ENCODE measurements at regions not wholly inside any gene's neighbourhood (a gene's known extent, or its start where the extent isn't known, plus 50 kb on each side); places are given as distances from the start of the nearest gene placed in this dataset.
A peak's percentile ranks its signal among the peaks of the same experiment; 100 is the strongest.

DNA sequence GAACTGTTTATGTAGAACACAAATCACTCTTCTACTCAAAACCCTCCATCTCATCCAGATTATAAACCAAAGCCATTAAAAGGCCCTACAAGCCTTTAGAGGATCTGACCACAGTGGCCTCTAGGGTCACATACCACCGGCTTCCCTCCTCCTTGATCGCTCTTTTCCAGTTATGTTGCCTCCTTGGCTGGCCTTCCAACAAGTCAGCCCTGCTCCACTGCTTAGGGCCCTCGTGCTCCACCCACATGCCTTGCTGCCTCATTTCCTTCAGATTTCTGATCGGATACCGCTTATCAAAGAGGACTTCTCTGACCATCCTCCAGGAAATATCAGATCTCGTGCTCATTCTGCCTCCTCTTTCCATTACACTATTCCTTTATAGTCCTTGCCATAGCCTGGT lies 139.4 kb upstream of the RAI14 start:
- Mint-ChIP-seq H3K4me1 (ENCODE audit: low read depth) (peaks cover 38% of the 10 kb centered on the region), H3K9me3 (ENCODE audit: low read depth) (no peaks in the 10 kb centered on the region), H3K4me3 (ENCODE audit: unreplicated experiment) (no peak overlapping the region), H3K36me3 (ENCODE audit: low read depth) (peaks cover 3% of the 10 kb centered on the region), H3K27ac (ENCODE audit: unreplicated experiment) (no peak overlapping the region), H3K27me3 (ENCODE audit: low read depth) (no peaks in the 10 kb centered on the region)
- TF ChIP-seq, protein P1, sequence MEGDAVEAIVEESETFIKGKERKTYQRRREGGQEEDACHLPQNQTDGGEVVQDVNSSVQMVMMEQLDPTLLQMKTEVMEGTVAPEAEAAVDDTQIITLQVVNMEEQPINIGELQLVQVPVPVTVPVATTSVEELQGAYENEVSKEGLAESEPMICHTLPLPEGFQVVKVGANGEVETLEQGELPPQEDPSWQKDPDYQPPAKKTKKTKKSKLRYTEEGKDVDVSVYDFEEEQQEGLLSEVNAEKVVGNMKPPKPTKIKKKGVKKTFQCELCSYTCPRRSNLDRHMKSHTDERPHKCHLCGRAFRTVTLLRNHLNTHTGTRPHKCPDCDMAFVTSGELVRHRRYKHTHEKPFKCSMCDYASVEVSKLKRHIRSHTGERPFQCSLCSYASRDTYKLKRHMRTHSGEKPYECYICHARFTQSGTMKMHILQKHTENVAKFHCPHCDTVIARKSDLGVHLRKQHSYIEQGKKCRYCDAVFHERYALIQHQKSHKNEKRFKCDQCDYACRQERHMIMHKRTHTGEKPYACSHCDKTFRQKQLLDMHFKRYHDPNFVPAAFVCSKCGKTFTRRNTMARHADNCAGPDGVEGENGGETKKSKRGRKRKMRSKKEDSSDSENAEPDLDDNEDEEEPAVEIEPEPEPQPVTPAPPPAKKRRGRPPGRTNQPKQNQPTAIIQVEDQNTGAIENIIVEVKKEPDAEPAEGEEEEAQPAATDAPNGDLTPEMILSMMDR (IDR thresholded peaks at IDR 0.05) = no peak
- DNase-seq (ENCODE audit: low spot score) = no peak

DNA sequence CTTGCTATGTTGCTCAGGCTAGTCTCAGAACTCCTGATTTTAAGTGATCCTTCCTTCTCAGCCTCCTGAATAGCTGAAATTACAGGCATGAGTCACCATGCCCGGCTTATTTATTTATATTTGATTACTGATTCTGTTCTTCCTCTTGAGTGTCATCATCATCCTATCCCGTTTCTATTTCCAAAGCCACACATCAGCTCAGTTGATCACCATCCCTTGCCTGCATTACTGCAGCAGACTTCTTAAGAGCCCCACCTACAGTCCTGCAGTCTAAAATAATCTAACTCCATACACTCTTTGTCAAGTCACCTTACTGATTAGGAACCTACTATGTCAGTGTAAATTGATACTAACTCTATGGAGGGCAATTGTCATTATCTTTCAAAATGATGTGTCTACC lies 138.9 kb upstream of the RAI14 start:
- Mint-ChIP-seq H3K4me3 (ENCODE audit: unreplicated experiment) (no peak overlapping the region), H3K27ac (ENCODE audit: unreplicated experiment) (peak overlapping the region; percentile 0), H3K9me3 (ENCODE audit: low read depth) (no peaks in the 10 kb centered on the region), H3K36me3 (ENCODE audit: low read depth) (peaks cover 3% of the 10 kb centered on the region), H3K27me3 (ENCODE audit: low read depth) (no peaks in the 10 kb centered on the region), H3K4me1 (ENCODE audit: low read depth) (peaks cover 35% of the 10 kb centered on the region)
- DNase-seq (ENCODE audit: low spot score) = no peak
- TF ChIP-seq, protein P1 (IDR thresholded peaks at IDR 0.05) = peak; percentile 24

DNA sequence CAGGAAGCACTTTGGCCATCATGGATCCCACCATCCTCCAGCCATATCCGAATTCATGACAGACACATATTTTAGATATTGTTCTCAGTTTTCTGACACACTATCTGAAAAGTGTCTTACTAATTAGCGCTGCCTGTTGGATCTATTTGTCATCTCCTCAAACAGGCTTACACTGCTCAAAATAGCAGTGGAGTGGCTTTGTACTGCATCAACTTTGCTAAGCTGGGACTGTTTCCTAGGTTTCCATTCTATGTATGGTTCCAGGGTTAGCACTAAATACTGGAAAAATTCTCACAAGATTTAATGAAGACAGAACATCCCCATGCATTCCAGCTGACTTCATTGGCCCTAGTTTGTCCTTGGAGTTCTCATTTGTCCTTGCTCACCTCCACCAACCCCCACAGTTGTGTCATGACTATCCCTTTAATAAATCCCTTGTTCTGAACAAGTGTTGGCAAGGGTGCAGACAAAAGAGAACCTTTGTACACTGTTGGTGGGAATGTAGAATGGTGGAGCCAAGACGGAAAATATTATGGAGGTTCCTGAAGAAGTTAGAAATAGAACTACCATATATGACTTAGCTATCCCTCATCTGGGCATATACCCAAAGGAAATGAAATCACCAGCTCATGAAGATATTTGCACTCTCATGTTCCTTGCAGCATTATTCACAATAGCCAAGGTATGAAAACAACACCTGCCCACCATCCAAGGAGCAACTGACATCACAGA lies 136.5 kb upstream of the RAI14 start:
- Mint-ChIP-seq H3K9me3 (ENCODE audit: low read depth) (no peaks in the 10 kb centered on the region), H3K36me3 (ENCODE audit: low read depth) (peaks cover 3% of the 10 kb centered on the region), H3K27ac (ENCODE audit: unreplicated experiment) (peak overlapping the region; percentile 86), H3K27me3 (ENCODE audit: low read depth) (no peaks in the 10 kb centered on the region), H3K4me3 (ENCODE audit: unreplicated experiment) (no peak overlapping the region), H3K4me1 (ENCODE audit: low read depth) (peaks cover 51% of the 10 kb centered on the region)
- TF ChIP-seq, protein P1 (IDR thresholded peaks at IDR 0.05) = peak; percentile 38
- no peak for DNase-seq (ENCODE audit: low spot score)

DNA sequence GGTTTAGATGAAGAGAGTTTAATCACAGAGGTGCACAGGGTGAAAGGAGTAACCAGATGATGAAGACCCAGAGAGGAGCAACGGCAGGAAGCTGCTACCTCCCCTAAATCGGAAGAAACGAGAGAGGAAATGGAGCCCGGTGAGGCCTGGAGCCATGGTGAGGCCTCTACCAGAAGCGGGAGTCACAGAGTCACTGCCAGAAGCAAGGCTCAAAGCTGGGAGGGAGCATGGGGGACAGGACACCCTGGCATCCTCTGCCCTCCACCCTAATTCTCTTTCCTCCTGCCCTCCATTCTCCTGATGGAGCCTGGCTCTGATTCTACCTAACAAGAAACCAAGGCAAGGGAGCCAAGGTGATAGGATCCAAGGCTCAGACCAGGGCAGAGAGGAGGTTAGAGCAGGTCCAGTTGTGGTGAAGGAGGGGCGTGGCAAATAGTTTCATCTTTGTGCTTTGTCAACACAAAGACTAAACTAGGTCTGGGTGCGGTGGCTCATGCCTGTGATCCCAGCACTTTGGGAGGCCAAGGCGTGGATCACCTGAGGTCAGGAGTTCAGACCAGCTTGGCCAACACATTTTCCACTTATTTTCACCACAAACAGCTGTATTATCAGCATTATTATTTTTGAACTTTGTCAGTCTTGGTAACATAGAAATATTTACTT lies 134.4 kb upstream of the RAI14 start:
- no peaks in the 10 kb centered on the region for H3K9me3 Mint-ChIP-seq (ENCODE audit: low read depth)
- H3K4me3 Mint-ChIP-seq (ENCODE audit: unreplicated experiment) = no peak overlapping the region
- peaks cover 3% of the 10 kb centered on the region for H3K36me3 Mint-ChIP-seq (ENCODE audit: low read depth)
- H3K27me3 Mint-ChIP-seq (ENCODE audit: low read depth) = no peaks in the 10 kb centered on the region
- no peak for DNase-seq (ENCODE audit: low spot score)
- peaks cover 49% of the 10 kb centered on the region for H3K4me1 Mint-ChIP-seq (ENCODE audit: low read depth)
- TF ChIP-seq, protein P1 (IDR thresholded peaks at IDR 0.05) = no peak
- peak overlapping the region; percentile 82 for H3K27ac Mint-ChIP-seq (ENCODE audit: unreplicated experiment)

DNA sequence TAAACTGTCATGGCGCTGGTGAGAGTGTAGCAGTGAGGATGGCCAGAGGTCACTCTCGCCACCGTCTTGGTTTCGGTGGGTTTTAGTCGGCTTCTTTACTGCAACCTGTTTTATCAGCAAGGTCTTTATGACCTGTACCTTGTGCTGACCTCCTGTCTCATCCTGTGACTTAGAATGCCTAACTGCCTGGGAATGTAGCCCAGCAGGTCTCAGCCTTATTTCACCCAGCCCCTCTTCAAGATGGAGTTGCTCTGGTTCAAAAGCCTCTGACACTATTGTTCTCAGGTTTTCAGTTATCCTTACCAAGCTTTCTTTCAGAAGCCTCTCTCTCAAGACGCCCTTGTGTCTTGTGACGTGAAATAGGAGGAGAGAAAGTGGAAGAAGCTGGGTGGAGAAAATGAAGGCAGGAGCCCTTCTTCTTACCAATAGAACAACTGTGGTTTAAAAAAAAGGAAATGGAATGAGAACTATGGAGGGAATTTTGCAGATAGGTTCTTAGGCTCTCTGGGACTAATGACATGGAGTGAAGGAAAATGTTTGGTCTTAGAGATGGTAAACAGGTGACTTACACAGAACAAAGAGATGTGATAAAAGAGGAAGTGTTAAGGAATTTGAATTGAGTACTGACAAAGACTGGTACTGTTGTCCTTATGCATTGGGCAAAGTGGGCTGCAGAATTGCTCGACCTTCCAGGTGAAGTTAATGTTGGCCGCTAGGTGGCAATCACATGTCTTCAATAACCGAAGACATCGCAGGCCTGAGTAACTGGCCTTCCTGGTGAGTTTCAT lies 133.3 kb upstream of the RAI14 start:
- DNase-seq (ENCODE audit: low spot score) = no peak
- Mint-ChIP-seq H3K36me3 (ENCODE audit: low read depth) (peaks cover 3% of the 10 kb centered on the region), H3K27me3 (ENCODE audit: low read depth) (no peaks in the 10 kb centered on the region), H3K27ac (ENCODE audit: unreplicated experiment) (peak overlapping the region; percentile 82), H3K4me3 (ENCODE audit: unreplicated experiment) (no peak overlapping the region), H3K9me3 (ENCODE audit: low read depth) (no peaks in the 10 kb centered on the region), H3K4me1 (ENCODE audit: low read depth) (peaks cover 41% of the 10 kb centered on the region)
- TF ChIP-seq, protein P1 (IDR thresholded peaks at IDR 0.05) = peak; percentile 97
